Left lung (tissue), 4 donors: ENCODE measurements at regions not wholly inside any gene's neighbourhood (a gene's known extent, or its start where the extent isn't known, plus 50 kb on each side); places are given as distances from the start of the nearest gene placed in this dataset.

Experiments
- ATAC-seq: fragments of 200-7000 bp; cut with Tn5 transposase; one replicate; pipeline ENCODE4 v1.9.1; 2020; ENCODE audit warnings: moderate library complexity
- DNase-seq, 4 donors: peaks; one replicate each; pipeline ENCODE4 v3.0.0-alpha.2; 2013 to 2020
- H3K27ac ChIP-seq, 2 donors: fragments of 200-600 bp; sonication (generic) in 1 of 2; one replicate each; pipeline versions ENCODE4 v1.5.0 to v1.8.0; 2020 to 2021
- H3K27me3 ChIP-seq, 2 donors: fragments of 200-600 bp; sonication (generic) in 1 of 2; one replicate each; pipeline versions ENCODE4 v1.5.0 to v1.8.0; 2020 to 2021
- H3K36me3 ChIP-seq, 2 donors: fragments of 200-600 bp; sonication (generic) in 1 of 2; one replicate each; pipeline versions ENCODE4 v1.5.0 to v1.8.0; 2020 to 2021
- H3K4me1 ChIP-seq, 2 donors: fragments of 200-600 bp; one replicate each; pipeline ENCODE4 v1.8.0; 2021
- H3K4me3 ChIP-seq, 2 donors: fragments of 200-600 bp; sonication (generic) in 1 of 2; one replicate each; pipeline versions ENCODE4 v1.5.0 to v1.8.0; 2020 to 2021; ENCODE audit warnings: mild to moderate bottlenecking in 1 of 2
- H3K9me3 ChIP-seq, 2 donors: fragments of 200-600 bp; sonication (generic) in 1 of 2; one replicate each; pipeline versions ENCODE4 v1.5.0 to v1.8.0; 2020 to 2021
- CTCF ChIP-seq, 2 donors: fragments of 200-600 bp; sonication (generic) in 1 of 2; IDR thresholded peaks; one replicate each; pipeline versions ENCODE4 v1.5.0 to v1.8.0; 2021; ENCODE audit warnings: antibody characterized with exemption in 2 of 2
- intact Hi-C, 2 donors: fragments of 100-400 bp; cut with DNase I; formaldehyde crosslinking; loops; one replicate each; pipeline versions ENCODE4 v1.11.2 to v1.14.2; 2022
- donor health status: DM: no; HTN: yes; CAD: no.
- donor health status: DM: no; HTN: no; CAD: no.

DNA sequence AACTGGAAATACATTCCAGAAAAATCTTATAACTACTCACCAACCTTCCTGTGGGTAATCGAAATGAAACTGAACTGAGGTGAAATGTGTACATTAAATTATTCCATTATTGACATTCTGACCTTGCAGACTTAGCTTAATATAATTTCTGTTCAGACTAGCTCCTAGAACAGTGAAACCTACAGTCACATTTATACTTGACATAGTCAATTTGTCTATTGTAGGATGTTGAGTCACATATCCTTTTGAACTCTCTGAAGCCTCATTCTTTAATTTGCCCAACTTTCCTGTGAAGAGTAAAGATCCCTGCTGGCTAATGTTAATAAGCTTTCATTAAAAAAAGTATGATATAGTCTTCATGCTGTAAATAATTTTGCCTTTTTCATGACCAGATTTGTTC lies 92.0 kb upstream of the SCEL start:
- no peak for TF ChIP-seq CTCF (IDR thresholded peaks at IDR 0.05)
- ATAC-seq (no peak), DNase-seq (no peak)
- Histone ChIP-seq H3K27ac (no peak overlapping the region), H3K27me3 (no peaks in the 10 kb centered on the region), H3K4me3 (no peak overlapping the region), H3K9me3 (no peaks in the 10 kb centered on the region), H3K36me3 (no peaks in the 10 kb centered on the region), H3K4me1 (no peaks in the 10 kb centered on the region)
- intact Hi-C loops = no loop called here

GRCh38 chr13:77437267-77437666 lies 98.2 kb upstream of the SCEL start:
- intact Hi-C loops = no loop called here
- no peaks in the 10 kb centered on the region for H3K27me3 ChIP-seq

DNA sequence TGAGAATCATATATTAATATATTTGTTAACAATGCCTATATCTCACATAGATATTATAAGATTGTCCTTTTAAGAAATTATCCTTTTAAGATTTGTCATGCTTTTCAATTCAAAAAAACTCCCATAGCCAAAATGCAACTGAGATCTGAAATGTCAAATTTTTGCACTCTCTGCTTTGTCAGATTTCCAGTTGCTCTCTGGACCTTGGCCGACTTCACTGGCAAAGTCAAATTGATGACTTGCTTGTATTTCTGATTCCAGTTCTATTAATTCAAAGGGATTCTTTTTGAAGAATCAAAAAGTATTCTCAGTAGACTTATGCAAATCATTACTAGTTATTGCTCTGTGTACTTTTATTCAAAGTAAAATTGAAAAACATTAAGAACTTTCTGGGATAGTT lies 101.2 kb upstream of the SCEL start:
- Histone ChIP-seq H3K9me3 (no peaks in the 10 kb centered on the region), H3K36me3 (no peaks in the 10 kb centered on the region), H3K27ac (no peak overlapping the region), H3K27me3 (no peaks in the 10 kb centered on the region), H3K4me1 (no peaks in the 10 kb centered on the region), H3K4me3 (no peak overlapping the region)
- intact Hi-C loops = no loop called here
- no peak for ATAC-seq
- no peak for DNase-seq
- TF ChIP-seq CTCF (IDR thresholded peaks at IDR 0.05) = no peak

More at GRCh38 chr13:77437267-77437666, 98.2 kb upstream of the SCEL start:
- Histone ChIP-seq H3K36me3 (no peaks in the 10 kb centered on the region), H3K4me3 (no peak overlapping the region), H3K27ac (no peak overlapping the region), H3K4me1 (no peaks in the 10 kb centered on the region), H3K9me3 (no peaks in the 10 kb centered on the region)
- DNase-seq (no peak), ATAC-seq (no peak)
- no peak for TF ChIP-seq CTCF (IDR thresholded peaks at IDR 0.05)

DNA sequence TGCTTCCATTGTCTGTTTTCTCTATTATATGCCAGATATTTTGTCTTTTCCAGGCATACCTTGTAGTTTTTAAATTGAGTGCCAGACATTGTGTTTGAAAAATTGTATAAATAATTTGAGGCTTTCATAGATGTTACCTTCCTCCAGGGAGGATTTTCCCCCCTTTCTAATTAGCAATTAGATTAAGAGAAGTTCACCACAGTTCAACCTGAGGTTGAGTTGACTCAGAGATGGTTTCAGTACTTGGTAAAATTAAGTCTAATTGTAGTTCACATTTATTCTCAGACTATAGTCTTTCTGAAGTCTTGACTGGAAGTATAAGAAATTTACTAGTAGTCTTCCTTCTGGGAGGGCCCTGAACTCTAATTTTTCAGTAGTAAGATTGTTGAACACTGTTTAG lies 104.1 kb upstream of the SCEL start:
- TF ChIP-seq CTCF (IDR thresholded peaks at IDR 0.05) = no peak
- intact Hi-C loops = no loop called here
- ATAC-seq (no peak), DNase-seq (no peak)
- no peaks in the 10 kb centered on the region for H3K36me3 ChIP-seq
- H3K9me3 ChIP-seq = no peaks in the 10 kb centered on the region
- H3K4me3 ChIP-seq = no peak overlapping the region
- H3K27me3 ChIP-seq = no peaks in the 10 kb centered on the region
- no peak overlapping the region for H3K27ac ChIP-seq
- H3K4me1 ChIP-seq = no peaks in the 10 kb centered on the region

DNA sequence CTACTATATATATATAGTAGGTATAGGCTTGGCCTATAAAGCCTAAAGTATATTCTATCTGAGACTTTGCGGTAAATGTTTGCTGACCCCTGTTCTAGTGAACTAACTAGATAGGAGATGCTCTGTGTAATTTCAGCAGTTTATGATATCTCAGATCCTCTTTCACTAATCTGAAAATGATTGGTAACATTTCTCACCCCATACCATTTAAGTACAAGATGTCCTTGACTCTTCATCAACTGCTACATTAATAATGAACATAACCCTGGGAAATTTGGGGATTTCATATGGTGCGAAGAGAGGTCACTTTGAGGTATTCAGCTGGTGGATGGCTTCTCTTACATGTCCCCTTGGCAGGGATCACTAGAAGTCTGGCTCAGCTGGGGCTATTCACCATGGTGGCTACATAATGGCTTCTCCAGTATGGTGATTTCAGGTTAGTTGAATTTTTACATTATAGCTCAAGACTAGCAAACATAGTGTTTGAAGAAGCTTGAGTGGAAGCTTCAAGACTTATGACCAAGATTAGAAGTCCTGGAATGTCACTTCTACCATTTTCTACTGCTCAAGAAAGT lies 103.6 kb upstream of the MYCBP2 start:
- no peak for ATAC-seq
- Histone ChIP-seq H3K4me1 (no peaks in the 10 kb centered on the region), H3K9me3 (no peaks in the 10 kb centered on the region), H3K27ac (no peak overlapping the region), H3K27me3 (no peaks in the 10 kb centered on the region), H3K36me3 (no peaks in the 10 kb centered on the region), H3K4me3 (no peak overlapping the region)
- intact Hi-C loops = no loop called here
- TF ChIP-seq CTCF (IDR thresholded peaks at IDR 0.05) = no peak
- no peak for DNase-seq
